Uterus (tissue), 3 donors: ENCODE measurements at regions not wholly inside any gene's neighbourhood (a gene's known extent, or its start where the extent isn't known, plus 50 kb on each side); places are given as distances from the start of the nearest gene placed in this dataset.
"Not testable (repeated sequence)": the region's sequence is repeated elsewhere in the genome, so short reads cannot be mapped to it uniquely, and the experiment has no call there.

Experiments used
- DNase-seq, 2 donors: peaks; one replicate each; pipeline ENCODE4 v3.0.0-alpha.2; 2019 to 2020
- H3K27ac ChIP-seq, 2 donors: fragments of 200-600 bp; sonication (generic); 1 replicate in 1 of 2; 2 replicates in 1 of 2; pipeline ENCODE4 v1.5.1; 2016 to 2018
- H3K27me3 ChIP-seq, 2 donors: fragments of 200-600 bp; sonication (generic); one replicate each; pipeline ENCODE4 v1.5.1; 2018 to 2019; ENCODE audit warnings: control low read depth in 1 of 2
- H3K36me3 ChIP-seq, 2 donors: fragments of 200-600 bp; sonication (generic); one replicate each; pipeline ENCODE4 v1.5.1; 2019; ENCODE audit warnings: control low read depth in 1 of 2
- H3K4me1 ChIP-seq, 2 donors: fragments of 200-600 bp; sonication (generic); one replicate each; pipeline ENCODE4 v1.5.1; 2018 to 2019; ENCODE audit warnings: control low read depth in 1 of 2
- H3K4me3 ChIP-seq, 2 donors: fragments of 200-600 bp; sonication (generic); 1 replicate in 1 of 2; 2 replicates in 1 of 2; pipeline ENCODE4 v1.5.1; 2018 to 2019; ENCODE audit warnings: mild to moderate bottlenecking in 1 of 2
- H3K9me3 ChIP-seq, 2 donors: fragments of 200-600 bp; sonication (generic); one replicate each; pipeline ENCODE4 v1.5.1; 2019; ENCODE audit warnings: control low read depth in 1 of 2
- CTCF ChIP-seq, 4 experiments: fragments of 200-600 bp in 2 of 4; fragments of 450-650 bp in 2 of 4; sonication (generic) in 2 of 4; IDR thresholded peaks; one replicate each; pipeline ENCODE4 v1.5.1; 2016 to 2019; ENCODE audit warnings: antibody characterized with exemption in 4 of 4, mild to moderate bottlenecking in 2 of 4, moderate library complexity in 1 of 4
- POLR2A ChIP-seq, 2 donors: fragments of 450-650 bp; IDR thresholded peaks; one replicate each; pipeline ENCODE4 v1.6.1; 2016; ENCODE audit warnings: antibody characterized with exemption in 2 of 2, mild to moderate bottlenecking in 1 of 2, moderate library complexity in 1 of 2
- intact Hi-C: fragments of 100-400 bp; cut with DNase I; formaldehyde crosslinking; loops from one replicate; pipeline ENCODE4 v1.15.1; 2023; ENCODE audit warnings: low total_unique reads
- donor health status: DM: yes; HTN: yes; CAD: no.

- DNase-seq = no peak
- no peaks in the 10 kb centered on the region for H3K9me3 ChIP-seq
- H3K4me1 ChIP-seq = no peaks in the 10 kb centered on the region
- H3K4me3 ChIP-seq = no peak overlapping the region
- H3K36me3 ChIP-seq = no peaks in the 10 kb centered on the region
- H3K27ac ChIP-seq = no peak overlapping the region
- no peak for TF ChIP-seq CTCF (IDR thresholded peaks at IDR 0.05)
- no peak for TF ChIP-seq POLR2A (IDR thresholded peaks at IDR 0.05)
- intact Hi-C loops = no loop called here
- H3K27me3 ChIP-seq = no peaks in the 10 kb centered on the region
Observed at GRCh38 chr19:30968210-30968609, 381.0 kb downstream of the TSHZ3 start.

GRCh38 chr19:30966486-30966885 lies 382.8 kb downstream of the TSHZ3 start:
- H3K9me3 ChIP-seq = no peaks in the 10 kb centered on the region
- no peak overlapping the region for H3K27ac ChIP-seq
- no peaks in the 10 kb centered on the region for H3K36me3 ChIP-seq
- no peak overlapping the region for H3K4me3 ChIP-seq
- TF ChIP-seq POLR2A (IDR thresholded peaks at IDR 0.05) (no peak), CTCF (IDR thresholded peaks at IDR 0.05) (no peak)
- no peaks in the 10 kb centered on the region for H3K27me3 ChIP-seq
- no peak for DNase-seq
- intact Hi-C loops = no loop called here
- H3K4me1 ChIP-seq = no peaks in the 10 kb centered on the region

GRCh38 chr19:30959011-30959410 lies 390.2 kb downstream of the TSHZ3 start:
- no peak for DNase-seq
- TF ChIP-seq CTCF (IDR thresholded peaks at IDR 0.05) = no peak
- TF ChIP-seq POLR2A (IDR thresholded peaks at IDR 0.05) = no peak
- intact Hi-C loops = no loop called here
- no peaks in the 10 kb centered on the region for H3K4me1 ChIP-seq
- no peaks in the 10 kb centered on the region for H3K27me3 ChIP-seq
- no peaks in the 10 kb centered on the region for H3K36me3 ChIP-seq
- no peak overlapping the region for H3K27ac ChIP-seq
- no peak overlapping the region for H3K4me3 ChIP-seq
- H3K9me3 ChIP-seq = no peaks in the 10 kb centered on the region

GRCh38 chr19:30955112-30956104 lies 393.8 kb downstream of the TSHZ3 start:
- no peak overlapping the region for H3K4me3 ChIP-seq
- H3K36me3 ChIP-seq = no peaks in the 10 kb centered on the region
- TF ChIP-seq CTCF (IDR thresholded peaks at IDR 0.05) = no peak
- TF ChIP-seq POLR2A (IDR thresholded peaks at IDR 0.05) = no peak
- no peak for DNase-seq
- no peaks in the 10 kb centered on the region for H3K27me3 ChIP-seq
- H3K27ac ChIP-seq = no peak overlapping the region
- H3K9me3 ChIP-seq = no peaks in the 10 kb centered on the region
- H3K4me1 ChIP-seq = no peaks in the 10 kb centered on the region
- intact Hi-C loops = no loop called here

- H3K9me3 ChIP-seq, H3K36me3 ChIP-seq, intact Hi-C loops, H3K27ac ChIP-seq, H3K4me3 ChIP-seq, H3K4me1 ChIP-seq, H3K27me3 ChIP-seq, DNase-seq: not testable (repeated sequence)
Observed at GRCh38 chr19:30944276-30944932, 404.8 kb downstream of the TSHZ3 start.
